PC-3 (cell line): ENCODE measurements at regions not wholly inside any gene's neighbourhood (a gene's known extent, or its start where the extent isn't known, plus 50 kb on each side); places are given as distances from the start of the nearest gene placed in this dataset.

Experiments
- EZH2 ChIP-seq: fragments of 300-600 bp; sonication (generic); IDR thresholded peaks from one replicate; pipeline ENCODE4 v1.6.1; 2017; ENCODE audit warnings: antibody characterized with exemption, mild to moderate bottlenecking, low read length; ENCODE audit not compliant: unreplicated experiment
- EZH2phosphoT487 ChIP-seq: fragments of 300-600 bp; sonication (generic); IDR thresholded peaks from 2 replicates; pipeline ENCODE4 v1.6.1; 2018; ENCODE audit warnings: mild to moderate bottlenecking, antibody characterized with exemption, low read length, borderline replicate concordance
- TF ChIP-seq, protein P1 (sequence below): fragments of 300-600 bp; sonication (generic); conservative IDR thresholded peaks from 2 replicates; pipeline ENCODE4 v1.5.1; 2017; ENCODE audit warnings: antibody characterized with exemption, low read depth, mild to moderate bottlenecking, low read length

DNA sequence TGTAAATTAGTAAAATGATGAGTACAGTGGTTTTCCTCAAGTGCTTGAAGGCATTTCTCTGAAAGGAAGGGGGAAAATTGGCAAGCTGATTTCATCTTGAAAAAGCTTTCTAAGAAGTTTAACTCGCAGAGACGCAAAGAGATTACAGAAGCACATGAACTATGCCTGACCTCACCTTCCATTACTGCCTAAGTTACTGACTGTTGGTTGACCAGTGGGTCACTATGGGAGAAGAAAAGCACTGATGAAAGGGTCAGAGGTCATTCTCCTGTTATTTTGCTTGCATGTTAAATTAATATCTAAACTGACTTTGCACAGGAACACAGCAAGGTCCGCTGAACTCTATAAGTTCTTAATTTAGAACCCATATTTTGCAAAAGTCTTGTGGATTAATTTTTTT, 225.6 kb downstream of the ARL4A start:
- TF ChIP-seq EZH2phosphoT487 (no peak), EZH2 (no peak)
- TF ChIP-seq, protein P1, sequence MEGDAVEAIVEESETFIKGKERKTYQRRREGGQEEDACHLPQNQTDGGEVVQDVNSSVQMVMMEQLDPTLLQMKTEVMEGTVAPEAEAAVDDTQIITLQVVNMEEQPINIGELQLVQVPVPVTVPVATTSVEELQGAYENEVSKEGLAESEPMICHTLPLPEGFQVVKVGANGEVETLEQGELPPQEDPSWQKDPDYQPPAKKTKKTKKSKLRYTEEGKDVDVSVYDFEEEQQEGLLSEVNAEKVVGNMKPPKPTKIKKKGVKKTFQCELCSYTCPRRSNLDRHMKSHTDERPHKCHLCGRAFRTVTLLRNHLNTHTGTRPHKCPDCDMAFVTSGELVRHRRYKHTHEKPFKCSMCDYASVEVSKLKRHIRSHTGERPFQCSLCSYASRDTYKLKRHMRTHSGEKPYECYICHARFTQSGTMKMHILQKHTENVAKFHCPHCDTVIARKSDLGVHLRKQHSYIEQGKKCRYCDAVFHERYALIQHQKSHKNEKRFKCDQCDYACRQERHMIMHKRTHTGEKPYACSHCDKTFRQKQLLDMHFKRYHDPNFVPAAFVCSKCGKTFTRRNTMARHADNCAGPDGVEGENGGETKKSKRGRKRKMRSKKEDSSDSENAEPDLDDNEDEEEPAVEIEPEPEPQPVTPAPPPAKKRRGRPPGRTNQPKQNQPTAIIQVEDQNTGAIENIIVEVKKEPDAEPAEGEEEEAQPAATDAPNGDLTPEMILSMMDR: no peak
